ENCODE measurements at regions not wholly inside any gene's neighbourhood (a gene's known extent, or its start where the extent isn't known, plus 50 kb on each side); places are given as distances from the start of the nearest gene placed in this dataset.

- no peak for TF ChIP-seq CTCF (IDR thresholded peaks at IDR 0.05)
- TF ChIP-seq POLR2A (IDR thresholded peaks at IDR 0.05), result no peak
Observed at GRCh38 chr16:80460988-80461387, 79.8 kb upstream of the DYNLRB2 start.

Data from right lobe of liver (tissue), 4 donors.